Cardiac muscle cell (in vitro differentiated cells and primary cell): ENCODE measurements at regions not wholly inside any gene's neighbourhood (a gene's known extent, or its start where the extent isn't known, plus 50 kb on each side); places are given as distances from the start of the nearest gene placed in this dataset.

Source experiments
- DNase-seq, 2 donors: peaks; one replicate each; pipeline versions ENCODE4 v3.0.0 to v3.0.0-alpha.2; 2010 to 2017; ENCODE audit warnings: low read depth in 1 of 2, low spot score in 1 of 2
- H3K27ac ChIP-seq: fragments of 200-600 bp; sonication (generic); 2 replicates; pipeline ENCODE4 v1.5.1; 2016
- H3K27me3 ChIP-seq: fragments of 200-600 bp; sonication (generic); 2 replicates; pipeline ENCODE4 v1.6.0; 2016; ENCODE audit warnings: control low read depth
- H3K36me3 ChIP-seq: fragments of 200-600 bp; sonication (generic); 2 replicates; pipeline ENCODE4 v1.5.1; 2016; ENCODE audit warnings: control low read depth
- H3K4me1 ChIP-seq: fragments of 200-600 bp; sonication (generic); 2 replicates; pipeline ENCODE4 v1.8.1; 2017; ENCODE audit warnings: low read depth, mild to moderate bottlenecking, mixed run types
- H3K4me3 ChIP-seq: fragments of 200-600 bp; sonication (generic); 2 replicates; pipeline ENCODE4 v1.5.1; 2016; ENCODE audit warnings: mild to moderate bottlenecking
- H3K9me3 ChIP-seq: fragments of 200-600 bp; sonication (generic); 2 replicates; pipeline ENCODE4 v1.5.1; 2017; ENCODE audit warnings: low read depth, mild to moderate bottlenecking, control low read depth
- CTCF ChIP-seq: IDR thresholded peaks from 2 replicates; pipeline ENCODE4 v1.5.1; 2012; ENCODE audit warnings: low read depth, mild to moderate bottlenecking, low read length

- Histone ChIP-seq H3K4me1 (peaks cover 7% of the 10 kb centered on the region), H3K4me3 (no peak overlapping the region), H3K9me3 (no peaks in the 10 kb centered on the region), H3K27me3 (no peaks in the 10 kb centered on the region), H3K27ac (no peak overlapping the region), H3K36me3 (no peaks in the 10 kb centered on the region)
- no peak for DNase-seq
- no peak for TF ChIP-seq CTCF
Measured at GRCh38 chr5:128015478-128015877, 68.1 kb upstream of the SLC12A2 start.

- Histone ChIP-seq H3K36me3 (no peaks in the 10 kb centered on the region), H3K9me3 (no peaks in the 10 kb centered on the region), H3K4me3 (no peak overlapping the region), H3K27ac (no peak overlapping the region), H3K27me3 (no peaks in the 10 kb centered on the region), H3K4me1 (peaks cover 7% of the 10 kb centered on the region)
- no peak for TF ChIP-seq CTCF
- no peak for DNase-seq
Measured at GRCh38 chr5:128015978-128016377, 67.6 kb upstream of the SLC12A2 start.

GRCh38 chr5:128019391-128019790, 64.2 kb upstream of the SLC12A2 start:
- peaks cover 7% of the 10 kb centered on the region for H3K4me1 ChIP-seq
- H3K4me3 ChIP-seq: no peak overlapping the region
- TF ChIP-seq CTCF: no peak
- H3K27me3 ChIP-seq: no peaks in the 10 kb centered on the region
- DNase-seq: no peak
- no peaks in the 10 kb centered on the region for H3K9me3 ChIP-seq
- H3K27ac ChIP-seq: no peak overlapping the region
- no peaks in the 10 kb centered on the region for H3K36me3 ChIP-seq

- peaks cover 7% of the 10 kb centered on the region for H3K4me1 ChIP-seq
- no peaks in the 10 kb centered on the region for H3K36me3 ChIP-seq
- no peak overlapping the region for H3K4me3 ChIP-seq
- no peaks in the 10 kb centered on the region for H3K27me3 ChIP-seq
- H3K27ac ChIP-seq: no peak overlapping the region
- DNase-seq: no peak
- no peaks in the 10 kb centered on the region for H3K9me3 ChIP-seq
- TF ChIP-seq CTCF: no peak
Measured at GRCh38 chr5:128020012-128020411, 63.6 kb upstream of the SLC12A2 start.

- Histone ChIP-seq H3K27me3 (no peaks in the 10 kb centered on the region), H3K4me3 (no peak overlapping the region), H3K27ac (no peak overlapping the region), H3K36me3 (no peaks in the 10 kb centered on the region), H3K4me1 (no peaks in the 10 kb centered on the region), H3K9me3 (no peaks in the 10 kb centered on the region)
- TF ChIP-seq CTCF: no peak
- no peak for DNase-seq
Measured at GRCh38 chr5:128021411-128021810, 62.2 kb upstream of the SLC12A2 start.
